BJ (cell line): ENCODE measurements at regions not wholly inside any gene's neighbourhood (a gene's known extent, or its start where the extent isn't known, plus 50 kb on each side); places are given as distances from the start of the nearest gene placed in this dataset.

Experiments
- CTCF ChIA-PET: fragments of 350-600 bp; formaldehyde crosslinking; extraction: SDS; loops from one replicate; lab custom pipeline; 2021; ENCODE audit warnings: antibody characterized with exemption, inconsistent platforms; lab: Yijun Ruan, JAX
- POLR2A ChIA-PET: fragments of 300-600 bp; sonication (Branson Sonifier 250); formaldehyde crosslinking; extraction: SDS; loops from one replicate; lab custom pipeline; 2021; ENCODE audit warnings: antibody characterized with exemption; lab: Charles Lee
- DNase-seq: peaks from one replicate; pipeline ENCODE4 v3.0.0-alpha.2; 2011; ENCODE audit warnings: low read depth
- H3K27me3 ChIP-seq: 2 replicates; pipeline ENCODE4 v1.6.0; 2011; ENCODE audit warnings: low read length; ENCODE audit not compliant: control insufficient read depth, insufficient read depth
- H3K36me3 ChIP-seq: 2 replicates; pipeline ENCODE4 v1.5.1; 2011; ENCODE audit warnings: low read length; ENCODE audit not compliant: control insufficient read depth, insufficient read depth
- H3K4me3 ChIP-seq: 2 replicates; pipeline ENCODE4 v1.5.1; 2011; ENCODE audit warnings: low read depth, mild to moderate bottlenecking, control low read depth, low read length
- TF ChIP-seq, protein P1 (sequence below): IDR thresholded peaks from 2 replicates; pipeline ENCODE4 v1.5.1; 2011; ENCODE audit warnings: low read depth, mild to moderate bottlenecking, control low read depth, inconsistent platforms, low read length, moderate library complexity; ENCODE audit not compliant: insufficient read depth

DNA sequence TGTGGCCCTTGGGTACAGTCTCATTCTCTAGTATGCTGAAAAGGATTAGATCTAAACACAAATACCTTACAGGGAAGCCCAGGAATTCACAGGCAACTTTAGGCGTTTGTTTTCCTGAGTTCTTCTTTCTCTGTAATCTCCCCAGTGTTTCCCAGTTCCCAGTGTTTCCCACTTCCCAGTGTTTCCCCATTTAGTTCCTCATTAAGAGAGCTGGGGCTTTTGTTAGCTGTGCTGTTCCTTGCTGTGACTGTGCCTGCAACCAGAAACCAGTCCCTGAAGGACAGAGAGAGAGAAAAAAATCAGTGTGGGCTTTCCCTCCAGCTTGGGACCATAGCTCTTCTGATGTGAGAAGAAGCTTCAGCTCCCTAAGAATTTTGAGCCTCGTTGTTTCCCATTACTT lies 802.9 kb upstream of the COBL start:
- Histone ChIP-seq H3K27me3 (no peaks in the 10 kb centered on the region), H3K4me3 (no peak overlapping the region), H3K36me3 (no peaks in the 10 kb centered on the region)
- TF ChIP-seq, protein P1, sequence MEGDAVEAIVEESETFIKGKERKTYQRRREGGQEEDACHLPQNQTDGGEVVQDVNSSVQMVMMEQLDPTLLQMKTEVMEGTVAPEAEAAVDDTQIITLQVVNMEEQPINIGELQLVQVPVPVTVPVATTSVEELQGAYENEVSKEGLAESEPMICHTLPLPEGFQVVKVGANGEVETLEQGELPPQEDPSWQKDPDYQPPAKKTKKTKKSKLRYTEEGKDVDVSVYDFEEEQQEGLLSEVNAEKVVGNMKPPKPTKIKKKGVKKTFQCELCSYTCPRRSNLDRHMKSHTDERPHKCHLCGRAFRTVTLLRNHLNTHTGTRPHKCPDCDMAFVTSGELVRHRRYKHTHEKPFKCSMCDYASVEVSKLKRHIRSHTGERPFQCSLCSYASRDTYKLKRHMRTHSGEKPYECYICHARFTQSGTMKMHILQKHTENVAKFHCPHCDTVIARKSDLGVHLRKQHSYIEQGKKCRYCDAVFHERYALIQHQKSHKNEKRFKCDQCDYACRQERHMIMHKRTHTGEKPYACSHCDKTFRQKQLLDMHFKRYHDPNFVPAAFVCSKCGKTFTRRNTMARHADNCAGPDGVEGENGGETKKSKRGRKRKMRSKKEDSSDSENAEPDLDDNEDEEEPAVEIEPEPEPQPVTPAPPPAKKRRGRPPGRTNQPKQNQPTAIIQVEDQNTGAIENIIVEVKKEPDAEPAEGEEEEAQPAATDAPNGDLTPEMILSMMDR, result no peak
- POLR2A ChIA-PET, result no interaction called here
- no peak for DNase-seq
- CTCF ChIA-PET, result no interaction called here

DNA sequence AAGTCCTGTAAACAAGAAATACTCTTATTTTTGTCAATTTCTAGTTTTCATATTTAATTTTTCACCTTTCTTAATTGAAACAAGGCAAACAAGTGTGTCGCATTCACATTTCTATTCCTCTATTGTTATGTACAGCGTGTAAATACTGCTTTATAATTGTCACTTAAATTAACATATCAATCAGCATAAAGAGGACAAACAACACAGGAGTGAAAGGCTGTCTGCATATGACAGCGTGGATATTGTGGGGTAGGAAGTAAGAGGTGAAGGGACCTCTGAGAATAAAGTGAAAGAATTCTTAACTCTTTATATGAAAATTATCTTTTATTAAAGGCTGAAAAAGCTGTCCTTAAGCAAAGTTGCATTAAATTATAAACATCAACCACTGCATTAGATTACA lies 797.9 kb upstream of the COBL start:
- CTCF ChIA-PET, result no interaction called here
- Histone ChIP-seq H3K36me3 (no peaks in the 10 kb centered on the region), H3K27me3 (no peaks in the 10 kb centered on the region), H3K4me3 (no peak overlapping the region)
- DNase-seq, result no peak
- TF ChIP-seq, protein P1, result no peak
- POLR2A ChIA-PET, result no interaction called here

DNA sequence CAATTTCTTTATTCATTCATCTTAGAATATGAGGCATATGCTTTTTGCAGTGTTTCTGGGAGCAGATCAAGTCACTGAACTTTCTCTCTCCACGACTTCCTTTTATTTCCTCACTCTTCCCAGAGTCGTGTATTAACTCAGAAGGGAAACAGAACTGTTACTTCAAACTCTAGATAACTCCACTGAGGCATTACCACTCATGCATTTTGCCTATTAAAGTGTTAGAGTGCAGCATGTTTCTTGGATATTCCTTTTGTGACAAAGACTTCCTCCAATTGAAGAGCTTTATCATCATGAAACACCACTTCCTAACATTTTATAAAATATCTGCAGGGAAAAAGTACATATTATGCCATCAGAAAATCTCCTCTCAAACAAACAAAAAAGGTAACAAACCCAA lies 797.4 kb upstream of the COBL start:
- H3K36me3 ChIP-seq, result no peaks in the 10 kb centered on the region
- H3K27me3 ChIP-seq, result no peaks in the 10 kb centered on the region
- CTCF ChIA-PET, result no interaction called here
- TF ChIP-seq, protein P1, result no peak
- POLR2A ChIA-PET, result no interaction called here
- no peak overlapping the region for H3K4me3 ChIP-seq
- DNase-seq, result no peak

DNA sequence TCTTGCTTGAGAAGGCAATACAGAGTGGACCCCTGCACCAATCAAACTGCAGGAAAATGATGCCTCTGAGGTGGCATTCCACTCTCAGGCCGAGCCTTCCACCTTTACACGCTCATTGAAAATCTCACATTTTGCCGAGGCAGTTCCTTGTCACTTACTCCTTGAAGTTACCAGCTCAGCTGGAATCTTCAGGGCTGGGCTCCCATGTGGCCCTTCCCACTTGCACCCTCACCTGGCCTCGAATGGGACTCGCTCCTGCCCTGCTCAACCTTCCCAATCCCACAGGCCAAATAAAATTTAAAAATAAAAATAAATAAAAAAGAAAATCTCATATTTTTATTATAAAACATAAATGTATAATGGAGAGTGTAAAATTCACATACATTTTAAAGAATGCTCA lies 790.7 kb upstream of the COBL start:
- TF ChIP-seq, protein P1, result no peak
- H3K4me3 ChIP-seq, result no peak overlapping the region
- CTCF ChIA-PET, result no interaction called here
- no peak for DNase-seq
- no peaks in the 10 kb centered on the region for H3K36me3 ChIP-seq
- POLR2A ChIA-PET, result no interaction called here
- H3K27me3 ChIP-seq, result no peaks in the 10 kb centered on the region

DNA sequence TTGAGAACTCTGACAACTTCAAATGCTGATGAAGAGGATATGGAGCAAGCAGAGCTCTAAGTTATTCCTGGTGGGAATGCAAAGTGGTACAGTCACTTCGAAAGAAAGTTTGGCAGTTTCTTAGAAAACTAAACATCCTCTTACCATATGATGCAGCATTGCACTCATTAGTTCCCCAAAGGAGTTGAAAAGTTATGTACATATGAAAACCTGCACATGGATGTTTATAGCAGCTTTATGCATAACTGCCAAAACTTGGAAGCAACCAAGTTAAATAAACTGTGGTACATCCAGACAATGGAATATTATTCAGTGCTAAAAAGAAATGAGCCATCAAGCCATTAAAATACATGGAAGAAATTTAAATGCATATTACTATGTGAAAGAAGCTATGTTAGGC lies 779.3 kb upstream of the COBL start:
- POLR2A ChIA-PET, result no interaction called here
- Histone ChIP-seq H3K27me3 (no peaks in the 10 kb centered on the region), H3K4me3 (no peak overlapping the region), H3K36me3 (no peaks in the 10 kb centered on the region)
- no peak for DNase-seq
- TF ChIP-seq, protein P1, result no peak
- CTCF ChIA-PET, result no interaction called here
